HEK293 (cell line): ENCODE measurements at regions not wholly inside any gene's neighbourhood (a gene's known extent, or its start where the extent isn't known, plus 50 kb on each side); places are given as distances from the start of the nearest gene placed in this dataset.

ENCODE experiments used
- BCL6B ChIP-seq: fragments of 450-650 bp; formaldehyde crosslinking; IDR thresholded peaks from 2 replicates; pipeline ENCODE4 v1.5.1; 2017; ENCODE audit warnings: missing biosample characterization, missing genetic modification characterization
- CTCF ChIP-seq: fragments of 450-650 bp; formaldehyde crosslinking; IDR thresholded peaks from 2 replicates; pipeline ENCODE4 v1.5.1; 2016; ENCODE audit warnings: missing biosample characterization, missing genetic modification characterization
- FEZF1 ChIP-seq: fragments of 450-650 bp; formaldehyde crosslinking; IDR thresholded peaks from 2 replicates; pipeline ENCODE4 v1.5.1; 2016; ENCODE audit warnings: missing biosample characterization, missing genetic modification characterization
- INSM2 ChIP-seq: fragments of 450-650 bp; formaldehyde crosslinking; IDR thresholded peaks from 2 replicates; pipeline ENCODE4 v1.5.1; 2016; ENCODE audit warnings: missing biosample characterization, missing genetic modification characterization
- PRDM10 ChIP-seq: fragments of 450-650 bp; formaldehyde crosslinking; IDR thresholded peaks from 2 replicates; pipeline ENCODE4 v1.5.1; 2016; ENCODE audit warnings: missing biosample characterization, missing genetic modification characterization
- RBAK ChIP-seq: fragments of 450-650 bp; formaldehyde crosslinking; IDR thresholded peaks from 2 replicates; pipeline ENCODE4 v1.5.1; 2016; ENCODE audit warnings: missing biosample characterization, missing genetic modification characterization
- SCRT2 ChIP-seq: fragments of 450-650 bp; formaldehyde crosslinking; IDR thresholded peaks from 2 replicates; pipeline ENCODE4 v1.5.1; 2016; ENCODE audit warnings: missing biosample characterization, missing genetic modification characterization
- TCF7L2 ChIP-seq: IDR thresholded peaks from 2 replicates; pipeline ENCODE4 v1.6.1; 2011; ENCODE audit warnings: low read depth, mild to moderate bottlenecking, inconsistent platforms, low read length, moderate library complexity, borderline replicate concordance
- ZBTB20 ChIP-seq: fragments of 450-650 bp; formaldehyde crosslinking; IDR thresholded peaks from 2 replicates; pipeline ENCODE4 v1.5.1; 2016; ENCODE audit warnings: missing biosample characterization, missing genetic modification characterization
- ZBTB44 ChIP-seq: fragments of 450-650 bp; IDR thresholded peaks from 2 replicates; pipeline ENCODE4 v1.5.1; 2018; ENCODE audit warnings: missing biosample characterization, mild to moderate bottlenecking, missing genetic modification characterization
- ZBTB8A ChIP-seq: fragments of 450-650 bp; formaldehyde crosslinking; IDR thresholded peaks from 2 replicates; pipeline ENCODE4 v1.5.1; 2016; ENCODE audit warnings: missing biosample characterization, missing genetic modification characterization
- ZEB2 ChIP-seq: fragments of 450-650 bp; formaldehyde crosslinking; IDR thresholded peaks from 2 replicates; pipeline ENCODE4 v1.5.1; 2016; ENCODE audit warnings: missing biosample characterization, missing genetic modification characterization
- ZFP37 ChIP-seq: fragments of 450-650 bp; formaldehyde crosslinking; IDR thresholded peaks from 2 replicates; pipeline ENCODE4 v1.5.1; 2016; ENCODE audit warnings: missing biosample characterization, missing genetic modification characterization
- ZNF10 ChIP-seq: fragments of 450-650 bp; formaldehyde crosslinking; IDR thresholded peaks from 2 replicates; pipeline ENCODE4 v1.5.1; 2017; ENCODE audit warnings: missing biosample characterization, missing genetic modification characterization
- ZNF121 ChIP-seq: fragments of 450-650 bp; formaldehyde crosslinking; IDR thresholded peaks from 2 replicates; pipeline ENCODE4 v1.5.1; 2016; ENCODE audit warnings: missing biosample characterization, missing genetic modification characterization
- ZNF184 ChIP-seq: fragments of 450-650 bp; IDR thresholded peaks from 2 replicates; pipeline ENCODE4 v1.5.1; 2018; ENCODE audit warnings: missing biosample characterization, mild to moderate bottlenecking, missing genetic modification characterization
- ZNF221 ChIP-seq: fragments of 450-650 bp; formaldehyde crosslinking; IDR thresholded peaks from 2 replicates; pipeline ENCODE4 v1.5.1; 2017; ENCODE audit warnings: missing biosample characterization, missing genetic modification characterization, borderline replicate concordance
- ZNF239 ChIP-seq: fragments of 450-650 bp; formaldehyde crosslinking; IDR thresholded peaks from 2 replicates; pipeline ENCODE4 v1.5.1; 2016; ENCODE audit warnings: missing biosample characterization, missing genetic modification characterization
- ZNF391 ChIP-seq: fragments of 450-650 bp; formaldehyde crosslinking; IDR thresholded peaks from 2 replicates; pipeline ENCODE4 v1.5.1; 2016; ENCODE audit warnings: low read depth, missing biosample characterization, missing genetic modification characterization, borderline replicate concordance
- ZNF426 ChIP-seq: fragments of 450-650 bp; formaldehyde crosslinking; IDR thresholded peaks from 2 replicates; pipeline ENCODE4 v1.5.1; 2017; ENCODE audit warnings: missing biosample characterization, missing genetic modification characterization, mild to moderate bottlenecking, inconsistent platforms, moderate library complexity
- ZNF529 ChIP-seq: fragments of 450-650 bp; formaldehyde crosslinking; IDR thresholded peaks from 2 replicates; pipeline ENCODE4 v1.5.1; 2017; ENCODE audit warnings: missing genetic modification characterization, missing biosample characterization; ENCODE audit not compliant: insufficient replicate concordance
- ZNF561 ChIP-seq: fragments of 450-650 bp; IDR thresholded peaks from 2 replicates; pipeline ENCODE4 v1.5.1; 2018; ENCODE audit warnings: missing biosample characterization, missing genetic modification characterization, borderline replicate concordance
- ZNF571 ChIP-seq: fragments of 450-650 bp; formaldehyde crosslinking; IDR thresholded peaks from 2 replicates; pipeline ENCODE4 v1.5.0; 2017; ENCODE audit warnings: missing biosample characterization, missing genetic modification characterization
- ZNF704 ChIP-seq: fragments of 450-650 bp; formaldehyde crosslinking; IDR thresholded peaks from 2 replicates; pipeline ENCODE4 v1.5.1; 2016; ENCODE audit warnings: missing biosample characterization, missing genetic modification characterization
- ZNF76 ChIP-seq: fragments of 450-650 bp; formaldehyde crosslinking; IDR thresholded peaks from 2 replicates; pipeline ENCODE4; 2016; ENCODE audit warnings: low read depth, missing biosample characterization, missing genetic modification characterization, borderline replicate concordance
- ZNF776 ChIP-seq: fragments of 450-650 bp; formaldehyde crosslinking; IDR thresholded peaks from 2 replicates; pipeline ENCODE4 v1.5.0; 2017; ENCODE audit warnings: missing biosample characterization, missing genetic modification characterization, borderline replicate concordance
- ZNF777 ChIP-seq: fragments of 450-650 bp; formaldehyde crosslinking; IDR thresholded peaks from 2 replicates; pipeline ENCODE4 v1.5.1; 2017; ENCODE audit warnings: missing biosample characterization, missing genetic modification characterization, borderline replicate concordance
- ZNF837 ChIP-seq: fragments of 450-650 bp; formaldehyde crosslinking; IDR thresholded peaks from 2 replicates; pipeline ENCODE4 v1.5.1; 2016; ENCODE audit warnings: missing biosample characterization, missing genetic modification characterization
- ZXDB ChIP-seq: fragments of 450-650 bp; formaldehyde crosslinking; IDR thresholded peaks from 2 replicates; pipeline ENCODE4 v1.5.1; 2016; ENCODE audit warnings: missing biosample characterization, missing genetic modification characterization

- TF ChIP-seq ZNF10 (tag by site-specific recombination) = peak; percentile 89
- TF ChIP-seq SCRT2 (tag by site-specific recombination) = peak; percentile 77
- TF ChIP-seq RBAK = no peak
- no peak for TF ChIP-seq ZNF837
- no peak for TF ChIP-seq ZNF571 (tag by site-specific recombination)
- no peak for TF ChIP-seq ZNF121
- TF ChIP-seq ZBTB20 (tag by site-specific recombination) = peak; percentile 74
- TF ChIP-seq FEZF1 = peak; percentile 84
- TF ChIP-seq ZBTB44 (tag by site-specific recombination) = peak; percentile 88
- TF ChIP-seq ZNF777 (tag by site-specific recombination) = no peak
- no peak for TF ChIP-seq ZNF239
- TF ChIP-seq PRDM10 (tag by site-specific recombination) = peak; percentile 73
- TF ChIP-seq ZNF529 = no peak
- TF ChIP-seq ZNF426 (tag by site-specific recombination) = no peak
- no peak for TF ChIP-seq CTCF
- TF ChIP-seq ZNF76 (tag by site-specific recombination) = no peak
- no peak for TF ChIP-seq ZNF776 (tag by site-specific recombination)
- no peak for TF ChIP-seq ZNF704
- peak; percentile 97 for TF ChIP-seq ZEB2 (tag by site-specific recombination)
- TF ChIP-seq INSM2 = peak; percentile 97
- TF ChIP-seq ZNF221 (tag by site-specific recombination) = no peak
- no peak for TF ChIP-seq ZFP37 (tag by site-specific recombination)
- TF ChIP-seq ZXDB = peak; percentile 93
- TF ChIP-seq ZNF561 (tag by site-specific recombination) = peak; percentile 67; the same call in 1 of the 2 replicates
- peak; percentile 61; the same call in 1 of the 2 replicates for TF ChIP-seq TCF7L2
- TF ChIP-seq ZBTB8A (tag by site-specific recombination) = no peak; the same call in none of the 2 replicates
- TF ChIP-seq BCL6B = no peak
- TF ChIP-seq ZNF184 (tag by site-specific recombination) = peak; percentile 76; the same call in 1 of the 2 replicates
- TF ChIP-seq ZNF391 (tag by site-specific recombination) = peak; percentile 47; the same call in 1 of the 2 replicates
Observed at GRCh38 chr16:14013571-14014283, 57.4 kb upstream of the MRTFB start (continued).
